Hepatocyte (in vitro differentiated cells): ENCODE measurements at regions not wholly inside any gene's neighbourhood (a gene's known extent, or its start where the extent isn't known, plus 50 kb on each side); places are given as distances from the start of the nearest gene placed in this dataset.

Source experiments
- DNase-seq: peaks from one replicate; pipeline ENCODE4 v3.0.0-alpha.2; 2016; ENCODE audit warnings: low spot score
- H2AFZ ChIP-seq: fragments of 200-600 bp; sonication (generic); 2 replicates; pipeline ENCODE4 v1.6.0; 2016; ENCODE audit warnings: antibody characterized with exemption, mild to moderate bottlenecking
- H3K27ac ChIP-seq: fragments of 200-600 bp; sonication (generic); 2 replicates; pipeline ENCODE4 v1.5.1; 2016; ENCODE audit warnings: mild to moderate bottlenecking
- H3K27me3 ChIP-seq: fragments of 200-600 bp; sonication (generic); 2 replicates; pipeline ENCODE4 v1.6.1; 2016
- H3K36me3 ChIP-seq: fragments of 200-600 bp; sonication (generic); replicated peaks from 2 replicates; pipeline ENCODE4 v1.5.1; 2016; ENCODE audit warnings: low read depth; ENCODE audit not compliant: insufficient read depth
- H3K4me1 ChIP-seq: fragments of 200-600 bp; sonication (generic); 2 replicates; pipeline ENCODE4 v1.5.1; 2016; ENCODE audit warnings: mild to moderate bottlenecking, moderate library complexity; ENCODE audit not compliant: insufficient read depth
- H3K4me2 ChIP-seq: fragments of 200-600 bp; sonication (generic); 2 replicates; pipeline ENCODE4 v1.6.0; 2016
- H3K4me3 ChIP-seq: fragments of 200-600 bp; sonication (generic); 2 replicates; pipeline ENCODE4 v1.5.1; 2016; ENCODE audit warnings: mild to moderate bottlenecking
- H3K79me2 ChIP-seq: fragments of 200-600 bp; sonication (generic); 2 replicates; pipeline ENCODE4 v1.6.0; 2017; ENCODE audit warnings: mild to moderate bottlenecking
- H3K9me2 ChIP-seq: fragments of 200-600 bp; sonication (generic); replicated peaks from 2 replicates; pipeline ENCODE4 v1.6.0; 2017; ENCODE audit warnings: mild to moderate bottlenecking; ENCODE audit not compliant: insufficient read depth
- H3K9me3 ChIP-seq: fragments of 200-600 bp; sonication (generic); 2 replicates; pipeline ENCODE4 v1.5.1; 2016; ENCODE audit warnings: low read depth, mild to moderate bottlenecking
- H4K20me1 ChIP-seq: fragments of 200-600 bp; sonication (generic); 2 replicates; pipeline ENCODE4 v1.6.0; 2016; ENCODE audit warnings: mild to moderate bottlenecking; ENCODE audit not compliant: insufficient read depth, poor library complexity, severe bottlenecking
- EZH2 ChIP-seq: fragments of 200-600 bp; sonication (generic); IDR thresholded peaks from 2 replicates; pipeline ENCODE4 v1.6.1; 2016; ENCODE audit warnings: antibody characterized with exemption, mild to moderate bottlenecking, borderline replicate concordance
- EZH2phosphoT487 ChIP-seq: fragments of 200-600 bp; sonication (generic); IDR thresholded peaks from one replicate; pipeline ENCODE4 v1.6.1; 2018; ENCODE audit warnings: antibody characterized with exemption, mild to moderate bottlenecking, low read depth, moderate library complexity; ENCODE audit not compliant: unreplicated experiment, severe bottlenecking
- WGBS: methylation state at CpG from one replicate; pipeline ENCODE4 v1.1.6; 2016; ENCODE audit warnings: low lambda C conversion rate; ENCODE audit errors: missing lambda C conversion rate; 5-methylcytosine and 5-hydroxymethylcytosine counted together
- TF ChIP-seq, protein P1 (sequence below): fragments of 200-600 bp; sonication (generic); IDR thresholded peaks from 2 replicates; pipeline ENCODE4 v1.5.1; 2016; ENCODE audit warnings: antibody characterized with exemption, mild to moderate bottlenecking; ENCODE audit not compliant: poor library complexity

DNA sequence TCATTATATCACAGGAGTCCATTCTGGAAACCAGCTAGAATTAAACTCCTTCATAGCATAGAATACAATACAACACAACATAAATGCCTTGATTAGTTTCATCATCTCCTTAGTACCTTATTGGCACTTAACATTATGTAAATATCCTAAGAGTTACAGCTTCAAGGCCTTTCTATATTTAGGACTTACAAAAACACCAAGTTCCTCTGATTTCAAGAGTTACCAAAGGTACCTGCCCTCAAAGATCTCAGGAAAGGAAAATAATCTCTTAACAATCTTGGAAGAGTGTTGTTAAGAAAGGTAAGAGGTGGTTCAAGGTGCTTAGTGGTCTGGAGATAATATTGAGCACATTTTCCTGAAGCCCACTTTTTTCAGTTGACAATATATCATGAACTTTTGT, 477.7 kb downstream of the IGSF11 start:
- Histone ChIP-seq H3K4me1 (no peaks in the 10 kb centered on the region), H3K27me3 (no peaks in the 10 kb centered on the region), H3K4me2 (no peak overlapping the region), H3K9me3 (no peaks in the 10 kb centered on the region), H3K9me2 (no peaks in the 10 kb centered on the region), H3K79me2 (no peaks in the 10 kb centered on the region), H3K36me3 (no peaks in the 10 kb centered on the region), H3K4me3 (no peak overlapping the region), H4K20me1 (no peaks in the 10 kb centered on the region), H2AFZ (no peak overlapping the region), H3K27ac (no peak overlapping the region)
- DNase-seq: no peak
- no peak for TF ChIP-seq EZH2phosphoT487
- TF ChIP-seq EZH2: no peak
- TF ChIP-seq, protein P1, sequence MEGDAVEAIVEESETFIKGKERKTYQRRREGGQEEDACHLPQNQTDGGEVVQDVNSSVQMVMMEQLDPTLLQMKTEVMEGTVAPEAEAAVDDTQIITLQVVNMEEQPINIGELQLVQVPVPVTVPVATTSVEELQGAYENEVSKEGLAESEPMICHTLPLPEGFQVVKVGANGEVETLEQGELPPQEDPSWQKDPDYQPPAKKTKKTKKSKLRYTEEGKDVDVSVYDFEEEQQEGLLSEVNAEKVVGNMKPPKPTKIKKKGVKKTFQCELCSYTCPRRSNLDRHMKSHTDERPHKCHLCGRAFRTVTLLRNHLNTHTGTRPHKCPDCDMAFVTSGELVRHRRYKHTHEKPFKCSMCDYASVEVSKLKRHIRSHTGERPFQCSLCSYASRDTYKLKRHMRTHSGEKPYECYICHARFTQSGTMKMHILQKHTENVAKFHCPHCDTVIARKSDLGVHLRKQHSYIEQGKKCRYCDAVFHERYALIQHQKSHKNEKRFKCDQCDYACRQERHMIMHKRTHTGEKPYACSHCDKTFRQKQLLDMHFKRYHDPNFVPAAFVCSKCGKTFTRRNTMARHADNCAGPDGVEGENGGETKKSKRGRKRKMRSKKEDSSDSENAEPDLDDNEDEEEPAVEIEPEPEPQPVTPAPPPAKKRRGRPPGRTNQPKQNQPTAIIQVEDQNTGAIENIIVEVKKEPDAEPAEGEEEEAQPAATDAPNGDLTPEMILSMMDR: no peak

- Histone ChIP-seq H3K79me2 (no peaks in the 10 kb centered on the region), H3K4me1 (no peaks in the 10 kb centered on the region), H2AFZ (no peak overlapping the region), H3K36me3 (no peaks in the 10 kb centered on the region), H3K4me3 (no peak overlapping the region), H3K27ac (no peak overlapping the region), H3K27me3 (no peaks in the 10 kb centered on the region), H3K4me2 (no peak overlapping the region), H4K20me1 (no peaks in the 10 kb centered on the region), H3K9me2 (no peaks in the 10 kb centered on the region), H3K9me3 (no peaks in the 10 kb centered on the region)
- no peak for DNase-seq
- no peak for TF ChIP-seq EZH2phosphoT487
- TF ChIP-seq, protein P1: no peak
- TF ChIP-seq EZH2: no peak
- WGBS: 37% methylated on average over 3 of the region's 3 CpGs
These were observed 477.1 kb downstream of the IGSF11 start for GRCh38 chr3:118557513-118557912.

DNA sequence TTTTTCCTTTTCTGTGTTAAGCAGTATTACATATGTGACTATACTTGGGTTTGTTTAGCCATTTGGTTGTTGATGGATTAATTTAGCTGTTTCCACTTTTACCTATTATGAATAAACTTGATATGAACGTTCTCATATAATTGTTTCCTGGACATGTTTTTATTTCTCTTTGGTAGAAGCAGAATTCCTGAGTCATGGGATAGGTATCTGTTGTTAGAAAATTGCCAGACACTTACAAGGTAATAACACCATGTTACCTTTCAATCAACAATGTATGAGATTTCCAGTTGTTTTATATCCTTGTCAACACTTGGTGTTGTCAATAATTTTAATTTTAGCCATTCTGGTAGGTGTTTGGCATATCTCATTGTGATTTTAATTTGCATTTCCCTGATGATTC, 475.4 kb downstream of the IGSF11 start:
- no peak overlapping the region for H3K4me3 ChIP-seq
- DNase-seq: no peak
- H3K27ac ChIP-seq: no peak overlapping the region
- no peaks in the 10 kb centered on the region for H3K9me2 ChIP-seq
- H3K4me2 ChIP-seq: no peak overlapping the region
- WGBS: 83% methylated on average over 1 of the region's 1 CpG
- H3K79me2 ChIP-seq: no peaks in the 10 kb centered on the region
- H3K4me1 ChIP-seq: no peaks in the 10 kb centered on the region
- no peak overlapping the region for H2AFZ ChIP-seq
- TF ChIP-seq, protein P1: no peak
- H4K20me1 ChIP-seq: no peaks in the 10 kb centered on the region
- H3K9me3 ChIP-seq: no peaks in the 10 kb centered on the region
- H3K36me3 ChIP-seq: no peaks in the 10 kb centered on the region
- no peaks in the 10 kb centered on the region for H3K27me3 ChIP-seq

GRCh38 chr3:118564800-118565199, 469.8 kb downstream of the IGSF11 start:
- H3K9me3 ChIP-seq: no peaks in the 10 kb centered on the region
- no peak for DNase-seq
- no peaks in the 10 kb centered on the region for H4K20me1 ChIP-seq
- H3K4me1 ChIP-seq: no peaks in the 10 kb centered on the region
- H3K4me3 ChIP-seq: no peak overlapping the region
- H3K27ac ChIP-seq: no peak overlapping the region
- no peaks in the 10 kb centered on the region for H3K79me2 ChIP-seq
- no peak overlapping the region for H3K4me2 ChIP-seq
- H3K27me3 ChIP-seq: no peaks in the 10 kb centered on the region
- H2AFZ ChIP-seq: no peak overlapping the region
- no peaks in the 10 kb centered on the region for H3K9me2 ChIP-seq
- no peaks in the 10 kb centered on the region for H3K36me3 ChIP-seq
- TF ChIP-seq, protein P1: no peak
- TF ChIP-seq EZH2 (no peak), EZH2phosphoT487 (no peak)
